HG02571 (cell line): ENCODE measurements at regions not wholly inside any gene's neighbourhood (a gene's known extent, or its start where the extent isn't known, plus 50 kb on each side); places are given as distances from the start of the nearest gene placed in this dataset.
A peak's percentile ranks its signal among the peaks of the same experiment; 100 is the strongest.
"Not testable (repeated sequence)": the region's sequence is repeated elsewhere in the genome, so short reads cannot be mapped to it uniquely, and the experiment has no call there.

Experiments
- ATAC-seq: cut with Tn5 transposase; IDR thresholded peaks from one replicate; pipeline ENCODE4 v1.9.1; 2021; ENCODE audit warnings: mild to moderate bottlenecking, moderate library complexity; ENCODE audit not compliant: unreplicated experiment

DNA sequence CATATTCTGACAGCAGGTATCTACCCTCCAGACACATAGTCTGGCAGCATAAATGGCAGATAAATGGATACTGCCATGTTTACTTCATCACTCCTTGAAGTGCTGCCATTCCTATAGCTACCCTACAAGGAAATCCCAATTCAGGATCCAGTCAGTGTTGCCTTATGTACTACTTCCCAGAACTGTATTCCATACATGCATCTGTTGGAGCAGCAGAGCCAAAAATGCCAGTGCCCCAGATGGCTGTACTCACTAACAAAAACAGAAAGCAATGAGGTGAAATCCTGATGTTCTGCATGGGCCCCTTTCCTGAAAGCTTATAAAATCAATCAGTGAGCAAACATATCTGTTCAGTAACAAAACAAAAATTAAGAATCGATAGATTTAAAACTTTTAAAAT is 490.0 kb upstream of the COX7C start:
- ATAC-seq: no peak

DNA sequence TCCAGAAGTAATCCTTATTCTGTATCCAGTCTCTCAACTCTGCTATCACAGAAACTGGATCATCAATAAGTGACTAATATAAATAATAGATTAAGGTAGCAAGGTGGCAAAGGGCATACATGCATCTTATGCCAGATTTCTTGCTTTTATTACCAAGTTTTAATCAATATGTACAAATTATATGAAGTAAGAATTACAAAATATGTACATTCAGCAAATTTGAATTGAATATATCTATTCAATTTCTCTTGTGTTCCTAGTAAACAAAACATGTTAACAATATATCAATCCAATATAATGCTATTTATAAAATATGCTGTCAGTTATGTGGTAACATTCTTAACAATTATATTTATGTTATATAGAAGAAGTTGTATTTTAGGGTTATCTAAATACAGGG is 488.7 kb upstream of the COX7C start:
- no peak for ATAC-seq

- ATAC-seq: no peak
Observed at GRCh38 chr5:86137297-86137696, 480.4 kb upstream of the COX7C start.

- no peak for ATAC-seq
Observed at GRCh38 chr5:86143837-86144236, 473.9 kb upstream of the COX7C start.

DNA sequence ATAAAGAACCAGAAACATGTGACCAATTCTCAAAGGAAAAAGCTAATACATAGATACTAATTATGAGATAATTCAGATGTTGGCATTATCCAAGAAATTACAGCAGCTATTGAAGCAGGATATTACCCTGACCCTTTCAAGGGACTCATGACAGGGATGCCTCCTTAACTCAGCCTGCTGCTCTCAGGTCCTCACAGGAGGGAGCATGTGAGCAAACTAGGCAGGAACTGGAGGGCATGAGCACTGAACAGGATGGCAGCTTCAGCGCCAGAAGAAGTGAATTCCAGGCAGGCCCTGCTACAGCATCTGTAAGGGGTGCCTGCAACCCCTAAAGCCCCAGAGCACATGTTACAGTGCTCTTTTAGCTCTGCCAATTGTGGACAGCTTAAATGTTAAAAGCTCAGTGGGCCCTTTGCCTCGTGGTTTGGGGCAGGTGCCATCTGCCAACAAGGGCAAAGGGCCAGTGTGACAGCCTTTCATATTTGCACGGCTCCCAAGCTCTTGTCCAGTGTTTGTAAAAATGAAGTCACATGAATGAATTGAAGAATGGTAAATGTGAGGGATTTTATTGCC is 464.7 kb upstream of the COX7C start:
- no peak for ATAC-seq

DNA sequence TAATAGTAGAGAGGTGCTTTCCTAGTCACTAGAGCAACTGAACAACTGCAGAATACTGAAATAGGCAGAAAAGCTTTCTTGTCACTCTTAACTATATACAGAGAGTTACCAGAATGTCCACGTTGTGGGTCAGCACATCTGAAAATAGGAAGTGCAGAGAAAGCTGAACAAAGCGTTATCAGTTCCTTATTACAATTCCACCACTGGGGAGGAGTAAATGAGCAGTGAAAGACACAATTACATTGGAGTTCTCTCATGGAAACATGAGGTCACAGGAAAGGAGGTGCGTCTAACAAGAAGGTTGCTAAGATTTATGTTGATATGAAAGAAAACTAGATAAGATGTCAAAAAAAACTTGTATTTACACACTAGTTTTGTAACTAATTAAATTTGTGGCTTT is 461.9 kb upstream of the COX7C start:
- no peak for ATAC-seq

- no peak for ATAC-seq
Observed at GRCh38 chr5:86170194-86170593, 447.5 kb upstream of the COX7C start.

GRCh38 chr5:86175224-86175623 is 442.5 kb upstream of the COX7C start:
- ATAC-seq: peak; percentile 67

- no peak for ATAC-seq
Observed at GRCh38 chr5:86199287-86199686, 418.5 kb upstream of the COX7C start.

GRCh38 chr5:86228147-86228546 is 389.6 kb upstream of the COX7C start:
- ATAC-seq: no peak

DNA sequence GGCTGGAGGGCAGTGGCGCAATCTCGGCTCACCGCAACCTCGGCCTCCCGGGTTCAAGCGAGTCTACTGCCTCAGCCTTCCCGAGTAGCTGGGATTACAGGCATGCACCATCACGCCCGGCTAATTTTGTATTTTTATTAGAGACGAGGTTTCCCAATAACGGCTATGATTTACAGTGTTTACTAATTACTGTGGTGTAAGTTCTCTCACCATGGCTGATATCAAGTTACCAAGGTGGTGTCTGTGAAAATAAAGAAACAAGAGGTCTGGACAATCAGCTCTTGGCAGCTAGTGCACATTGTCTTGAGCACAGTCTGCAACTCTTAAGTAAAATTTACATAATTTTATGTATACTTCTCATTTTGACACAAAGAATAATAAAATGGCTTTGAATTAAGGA is 385.5 kb upstream of the COX7C start:
- ATAC-seq: no peak

GRCh38 chr5:86244153-86244552 is 373.6 kb upstream of the COX7C start:
- no peak for ATAC-seq

GRCh38 chr5:86257871-86258270 is 359.9 kb upstream of the COX7C start:
- ATAC-seq: no peak

- not testable (repeated sequence) for ATAC-seq
Observed at GRCh38 chr5:86284400-86285190, 333.1 kb upstream of the COX7C start.

DNA sequence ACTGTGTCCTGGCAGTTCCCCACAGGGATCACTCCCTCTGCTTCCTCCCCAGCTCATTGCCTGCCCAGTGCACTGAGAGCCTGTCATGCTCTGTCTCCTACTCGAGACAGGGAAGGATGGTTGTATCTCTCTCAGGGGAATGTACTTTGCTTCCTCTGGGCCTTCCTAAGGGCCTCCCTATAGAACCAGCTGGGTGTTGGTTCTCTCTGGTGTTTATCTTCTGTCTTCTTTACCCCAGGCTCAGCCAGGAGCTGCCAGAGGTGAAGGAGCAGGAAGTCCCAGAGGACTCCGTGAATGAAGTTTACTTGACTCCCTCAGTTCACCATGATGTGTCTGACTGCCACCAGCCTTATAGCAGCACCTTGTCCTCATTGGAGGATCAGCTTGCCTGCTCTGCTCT is 330.3 kb upstream of the COX7C start:
- ATAC-seq: not testable (repeated sequence)

GRCh38 chr5:86289786-86290185 is 328.0 kb upstream of the COX7C start:
- ATAC-seq: not testable (repeated sequence)

DNA sequence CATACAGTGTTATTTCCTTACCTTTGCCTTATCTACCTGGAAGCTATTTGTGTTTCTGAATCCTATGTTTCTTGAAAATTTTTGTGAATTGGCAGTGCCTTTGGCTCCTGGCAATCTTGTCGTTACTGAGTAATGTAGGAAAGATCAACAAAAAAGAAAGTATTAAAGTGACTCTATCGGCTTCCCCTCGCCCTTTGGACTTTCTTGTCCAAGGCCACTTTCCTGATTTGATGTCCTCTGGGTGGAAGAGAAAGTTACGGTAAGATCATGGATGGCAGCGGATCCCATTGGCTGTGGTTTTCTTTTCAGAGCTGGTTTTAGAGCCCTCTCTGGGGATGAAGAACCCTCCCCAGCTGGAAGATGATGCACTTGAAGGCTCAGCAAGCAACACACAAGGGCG is 324.9 kb upstream of the COX7C start:
- ATAC-seq: not testable (repeated sequence)

GRCh38 chr5:86302643-86303042 is 315.1 kb upstream of the COX7C start:
- not testable (repeated sequence) for ATAC-seq

DNA sequence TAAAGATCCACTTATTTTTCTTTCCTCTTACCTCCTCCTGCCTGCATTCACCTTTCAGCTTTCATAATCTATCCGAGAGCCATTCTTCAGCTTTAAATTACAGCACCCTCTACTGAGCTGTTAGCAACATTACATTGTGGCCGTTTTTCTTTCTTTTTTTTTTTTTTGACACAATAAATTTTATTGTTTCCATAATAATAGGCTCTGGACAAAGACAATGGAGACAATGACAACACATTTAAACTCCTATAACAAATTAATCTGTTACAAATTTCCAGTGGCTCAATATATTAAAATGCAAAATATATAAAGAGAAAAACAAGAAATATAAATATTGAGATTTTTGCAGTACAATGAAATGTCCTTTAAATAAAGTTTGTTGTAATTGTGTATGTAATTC is 312.7 kb upstream of the COX7C start:
- ATAC-seq: peak; percentile 56

- no peak for ATAC-seq
Observed at GRCh38 chr5:86314951-86315350, 302.8 kb upstream of the COX7C start.

GRCh38 chr5:86320266-86320665 is 297.5 kb upstream of the COX7C start:
- no peak for ATAC-seq

DNA sequence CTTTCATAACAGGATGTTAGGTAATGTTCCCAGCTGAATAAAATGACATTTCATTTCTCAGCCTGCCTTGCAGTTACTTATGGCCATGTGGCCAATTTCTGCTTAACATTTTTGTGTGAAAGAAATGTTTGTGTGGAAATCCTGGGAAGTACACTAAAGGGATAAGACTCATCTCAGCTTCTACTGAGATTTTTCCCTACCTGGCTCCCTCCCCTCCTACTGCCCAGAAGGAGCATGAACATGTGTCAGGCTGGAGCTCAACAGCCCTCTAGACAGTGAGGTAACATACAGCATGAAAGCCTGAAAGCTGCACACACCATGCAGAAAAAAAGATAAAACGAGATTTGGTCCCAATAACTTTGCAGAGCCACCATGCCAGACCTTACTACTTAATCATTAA is 288.4 kb upstream of the COX7C start:
- ATAC-seq: no peak

DNA sequence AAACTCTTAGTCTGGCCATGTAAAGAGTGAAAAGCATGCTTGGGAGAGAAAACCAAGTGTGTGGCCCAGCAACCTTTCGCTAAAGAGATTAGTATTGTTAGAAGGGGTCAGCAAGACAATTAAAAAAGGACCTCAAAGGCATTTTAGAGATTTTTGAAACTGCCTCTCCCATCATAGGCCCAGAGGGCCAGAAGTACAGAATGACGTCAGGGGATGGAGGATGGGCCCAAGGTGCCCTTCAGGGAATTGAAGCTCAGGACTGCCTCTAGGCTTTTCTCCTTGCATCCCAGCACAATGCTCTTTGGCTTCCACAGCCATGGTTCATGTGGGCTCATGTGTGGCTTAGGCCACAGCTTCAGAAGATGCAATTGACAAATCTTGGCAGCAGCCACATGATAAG is 287.0 kb upstream of the COX7C start:
- no peak for ATAC-seq
